HL-60 (cell line): ENCODE measurements at regions not wholly inside any gene's neighbourhood (a gene's known extent, or its start where the extent isn't known, plus 50 kb on each side); places are given as distances from the start of the nearest gene placed in this dataset.

Experiments
- DNase-seq, 2 experiments: peaks; one replicate each; pipeline ENCODE4 v3.0.0-alpha.2; 2010 to 2020; ENCODE audit warnings: low read depth in 1 of 2, low spot score in 1 of 2
- H3K27ac ChIP-seq: fragments of 250-450 bp; sonication (Bioruptor Pico); replicated peaks from 2 replicates; pipeline ENCODE4 v1.5.1; 2020; ENCODE audit warnings: mild to moderate bottlenecking, moderate library complexity
- H3K27me3 ChIP-seq: fragments of 250-450 bp; sonication (Bioruptor Pico); 2 replicates; pipeline ENCODE4 v1.5.1; 2021; ENCODE audit warnings: mild to moderate bottlenecking, moderate library complexity; ENCODE audit not compliant: insufficient read depth, poor library complexity, severe bottlenecking
- H3K4me3 ChIP-seq: replicated peaks from 2 replicates; pipeline ENCODE4 v1.5.1; 2011; ENCODE audit warnings: mild to moderate bottlenecking, control low read depth, low read length; ENCODE audit not compliant: insufficient read depth
- CTCF ChIP-seq: IDR thresholded peaks from one replicate; pipeline ENCODE4 v1.5.1; 2011; ENCODE audit warnings: low read length, control low read depth, inconsistent platforms; ENCODE audit not compliant: insufficient read depth
- GABPA ChIP-seq: IDR thresholded peaks from 2 replicates; pipeline ENCODE4 v1.6.1; 2012; ENCODE audit warnings: low read depth
- POLR2AphosphoS5 ChIP-seq: IDR thresholded peaks from 2 replicates; pipeline ENCODE4 v1.6.1; 2012; ENCODE audit warnings: low read depth
- SPI1 ChIP-seq: IDR thresholded peaks from 2 replicates; pipeline ENCODE4 v1.6.1; 2012; ENCODE audit warnings: low read depth, mild to moderate bottlenecking, borderline replicate concordance
- TF ChIP-seq, protein P1 (sequence below): IDR thresholded peaks from 2 replicates; pipeline ENCODE4 v1.6.1; 2012; ENCODE audit warnings: low read depth; ENCODE audit not compliant: insufficient replicate concordance

DNA sequence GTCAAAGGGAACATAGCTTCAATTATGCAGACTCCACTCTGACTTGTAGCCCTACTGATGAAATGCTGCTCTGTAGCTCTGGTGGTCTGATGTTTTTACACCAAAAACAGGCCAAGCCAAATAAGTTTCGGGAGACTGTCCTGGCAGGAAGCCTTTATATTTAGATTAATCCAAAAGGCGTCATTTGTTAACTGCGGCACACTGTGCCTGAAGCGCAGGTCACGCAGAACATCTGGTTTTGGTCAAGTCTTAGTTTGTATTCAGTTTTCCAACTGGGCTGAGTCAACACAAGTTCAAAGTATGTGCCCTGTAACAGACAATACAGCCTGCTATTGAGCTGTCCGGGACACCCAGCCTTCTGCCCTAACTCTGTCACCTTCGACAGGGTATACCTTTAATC lies 154.6 kb upstream of the IPO5 start:
- DNase-seq, result no peak
- H3K27me3 ChIP-seq, result no peaks in the 10 kb centered on the region
- no peak overlapping the region for H3K27ac ChIP-seq
- TF ChIP-seq POLR2AphosphoS5, result no peak
- TF ChIP-seq CTCF, result no peak
- TF ChIP-seq, protein P1, sequence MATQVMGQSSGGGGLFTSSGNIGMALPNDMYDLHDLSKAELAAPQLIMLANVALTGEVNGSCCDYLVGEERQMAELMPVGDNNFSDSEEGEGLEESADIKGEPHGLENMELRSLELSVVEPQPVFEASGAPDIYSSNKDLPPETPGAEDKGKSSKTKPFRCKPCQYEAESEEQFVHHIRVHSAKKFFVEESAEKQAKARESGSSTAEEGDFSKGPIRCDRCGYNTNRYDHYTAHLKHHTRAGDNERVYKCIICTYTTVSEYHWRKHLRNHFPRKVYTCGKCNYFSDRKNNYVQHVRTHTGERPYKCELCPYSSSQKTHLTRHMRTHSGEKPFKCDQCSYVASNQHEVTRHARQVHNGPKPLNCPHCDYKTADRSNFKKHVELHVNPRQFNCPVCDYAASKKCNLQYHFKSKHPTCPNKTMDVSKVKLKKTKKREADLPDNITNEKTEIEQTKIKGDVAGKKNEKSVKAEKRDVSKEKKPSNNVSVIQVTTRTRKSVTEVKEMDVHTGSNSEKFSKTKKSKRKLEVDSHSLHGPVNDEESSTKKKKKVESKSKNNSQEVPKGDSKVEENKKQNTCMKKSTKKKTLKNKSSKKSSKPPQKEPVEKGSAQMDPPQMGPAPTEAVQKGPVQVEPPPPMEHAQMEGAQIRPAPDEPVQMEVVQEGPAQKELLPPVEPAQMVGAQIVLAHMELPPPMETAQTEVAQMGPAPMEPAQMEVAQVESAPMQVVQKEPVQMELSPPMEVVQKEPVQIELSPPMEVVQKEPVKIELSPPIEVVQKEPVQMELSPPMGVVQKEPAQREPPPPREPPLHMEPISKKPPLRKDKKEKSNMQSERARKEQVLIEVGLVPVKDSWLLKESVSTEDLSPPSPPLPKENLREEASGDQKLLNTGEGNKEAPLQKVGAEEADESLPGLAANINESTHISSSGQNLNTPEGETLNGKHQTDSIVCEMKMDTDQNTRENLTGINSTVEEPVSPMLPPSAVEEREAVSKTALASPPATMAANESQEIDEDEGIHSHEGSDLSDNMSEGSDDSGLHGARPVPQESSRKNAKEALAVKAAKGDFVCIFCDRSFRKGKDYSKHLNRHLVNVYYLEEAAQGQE, result no peak
- TF ChIP-seq SPI1, result no peak
- no peak for TF ChIP-seq GABPA
- H3K4me3 ChIP-seq, result no peak overlapping the region

DNA sequence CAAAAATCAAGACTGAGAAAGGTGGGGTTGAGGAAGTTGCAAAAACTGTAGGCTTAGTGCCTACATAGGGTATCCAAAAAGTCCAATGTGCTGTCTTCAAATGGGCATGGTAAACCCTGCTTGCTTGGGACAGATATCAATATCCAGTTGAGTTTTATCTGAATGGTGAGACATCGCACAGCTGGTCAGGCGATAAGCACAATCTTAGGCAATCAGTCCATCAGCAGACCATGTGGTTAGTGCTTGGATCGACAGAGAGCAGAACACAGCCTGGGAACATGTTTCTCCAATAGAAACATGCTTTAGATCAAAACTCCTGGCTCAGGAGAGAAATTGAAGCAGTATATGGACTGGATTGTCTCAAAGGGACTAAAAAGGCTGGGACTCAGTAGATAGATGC lies 151.3 kb upstream of the IPO5 start:
- Histone ChIP-seq H3K27ac (no peak overlapping the region), H3K27me3 (no peaks in the 10 kb centered on the region), H3K4me3 (no peak overlapping the region)
- TF ChIP-seq CTCF, result no peak
- TF ChIP-seq GABPA, result no peak
- TF ChIP-seq, protein P1, result no peak
- TF ChIP-seq SPI1, result no peak
- no peak for TF ChIP-seq POLR2AphosphoS5
- DNase-seq, result no peak

- H3K27ac ChIP-seq, result no peak overlapping the region
- peaks cover 5% of the 10 kb centered on the region for H3K27me3 ChIP-seq
- TF ChIP-seq SPI1 (no peak), POLR2AphosphoS5 (no peak), GABPA (no peak), CTCF (no peak)
- TF ChIP-seq, protein P1, result no peak
- no peak for DNase-seq
- H3K4me3 ChIP-seq, result no peak overlapping the region
Observed at GRCh38 chr13:97809576-97809975, 143.9 kb upstream of the IPO5 start.
